Left lung (tissue), 4 donors: ENCODE measurements at regions not wholly inside any gene's neighbourhood (a gene's known extent, or its start where the extent isn't known, plus 50 kb on each side); places are given as distances from the start of the nearest gene placed in this dataset.
"Not testable (repeated sequence)": the region's sequence is repeated elsewhere in the genome, so short reads cannot be mapped to it uniquely, and the experiment has no call there.

Source experiments
- ATAC-seq: fragments of 200-7000 bp; cut with Tn5 transposase; one replicate; pipeline ENCODE4 v1.9.1; 2020; ENCODE audit warnings: moderate library complexity
- DNase-seq, 4 donors: peaks; one replicate each; pipeline ENCODE4 v3.0.0-alpha.2; 2013 to 2020
- H3K27ac ChIP-seq, 2 donors: fragments of 200-600 bp; sonication (generic) in 1 of 2; one replicate each; pipeline versions ENCODE4 v1.5.0 to v1.8.0; 2020 to 2021
- H3K27me3 ChIP-seq, 2 donors: fragments of 200-600 bp; sonication (generic) in 1 of 2; one replicate each; pipeline versions ENCODE4 v1.5.0 to v1.8.0; 2020 to 2021
- H3K36me3 ChIP-seq, 2 donors: fragments of 200-600 bp; sonication (generic) in 1 of 2; one replicate each; pipeline versions ENCODE4 v1.5.0 to v1.8.0; 2020 to 2021
- H3K4me1 ChIP-seq, 2 donors: fragments of 200-600 bp; one replicate each; pipeline ENCODE4 v1.8.0; 2021
- H3K4me3 ChIP-seq, 2 donors: fragments of 200-600 bp; sonication (generic) in 1 of 2; one replicate each; pipeline versions ENCODE4 v1.5.0 to v1.8.0; 2020 to 2021; ENCODE audit warnings: mild to moderate bottlenecking in 1 of 2
- H3K9me3 ChIP-seq, 2 donors: fragments of 200-600 bp; sonication (generic) in 1 of 2; one replicate each; pipeline versions ENCODE4 v1.5.0 to v1.8.0; 2020 to 2021
- CTCF ChIP-seq, 2 donors: fragments of 200-600 bp; sonication (generic) in 1 of 2; IDR thresholded peaks; one replicate each; pipeline versions ENCODE4 v1.5.0 to v1.8.0; 2021; ENCODE audit warnings: antibody characterized with exemption in 2 of 2
- intact Hi-C, 2 donors: fragments of 100-400 bp; cut with DNase I; formaldehyde crosslinking; loops; one replicate each; pipeline versions ENCODE4 v1.11.2 to v1.14.2; 2022
- donor health status: DM: no; HTN: yes; CAD: no.
- donor health status: DM: no; HTN: no; CAD: no.

DNA sequence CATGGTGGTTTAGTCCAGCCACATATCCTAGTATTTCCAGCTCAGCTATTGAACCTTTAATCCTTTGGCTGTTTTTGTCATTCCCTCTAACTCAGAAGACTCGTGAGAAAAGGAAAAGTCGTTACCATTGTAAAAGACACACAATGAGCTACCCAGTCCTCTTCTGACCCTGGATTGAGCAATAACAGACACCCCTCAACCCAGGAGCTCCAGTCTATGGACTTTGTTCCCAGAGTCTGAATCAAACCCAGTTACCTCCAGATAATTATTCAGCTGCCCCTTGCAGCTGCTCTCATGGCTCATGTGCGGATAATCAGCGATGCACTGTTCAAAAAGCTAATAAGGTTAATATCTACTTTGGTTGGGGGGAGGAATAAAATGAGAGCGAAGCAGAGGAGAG, 402.4 kb downstream of the BTG1 start:
- Histone ChIP-seq H3K9me3 (peaks cover 0 to 2% of the 10 kb centered on the region in 2 donors), H3K4me1 (no peaks in the 10 kb centered on the region), H3K27ac (no peak overlapping the region), H3K4me3 (no peak overlapping the region), H3K36me3 (no peaks in the 10 kb centered on the region), H3K27me3 (no peaks in the 10 kb centered on the region)
- TF ChIP-seq CTCF (IDR thresholded peaks at IDR 0.05) = no peak
- DNase-seq (no peak), ATAC-seq (no peak)
- intact Hi-C loops = no loop called here

- Histone ChIP-seq H3K4me1 (no peaks in the 10 kb centered on the region), H3K36me3 (no peaks in the 10 kb centered on the region), H3K4me3 (no peak overlapping the region), H3K9me3 (peaks cover 0 to 2% of the 10 kb centered on the region in 2 donors), H3K27ac (no peak overlapping the region), H3K27me3 (no peaks in the 10 kb centered on the region)
- TF ChIP-seq CTCF (IDR thresholded peaks at IDR 0.05) = no peak
- ATAC-seq = no peak
- intact Hi-C loops = no loop called here
- no peak for DNase-seq
Observed at GRCh38 chr12:91741932-91742331, 403.7 kb downstream of the BTG1 start.

DNA sequence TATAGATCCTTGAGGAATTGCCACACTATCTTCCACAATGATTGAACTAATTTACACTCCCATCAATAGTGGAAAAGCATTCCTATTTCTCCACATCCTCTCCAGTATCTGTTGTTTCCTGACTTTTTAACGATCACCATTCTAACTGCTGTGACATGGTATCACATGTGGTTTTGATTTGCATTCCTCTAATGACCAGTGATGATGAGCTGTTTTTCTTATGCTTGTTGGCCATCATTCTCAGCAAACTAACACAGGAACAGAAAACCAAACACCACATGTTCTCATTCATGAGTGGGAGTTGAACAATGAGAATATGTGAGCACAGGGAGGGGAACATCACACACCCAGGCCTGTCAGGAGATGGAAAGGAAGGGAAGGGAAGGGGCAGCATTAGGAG, 411.8 kb downstream of the BTG1 start:
- H3K4me1 ChIP-seq, H3K9me3 ChIP-seq, H3K27me3 ChIP-seq, ATAC-seq, H3K27ac ChIP-seq, DNase-seq, H3K36me3 ChIP-seq, intact Hi-C loops, H3K4me3 ChIP-seq: not testable (repeated sequence)

DNA sequence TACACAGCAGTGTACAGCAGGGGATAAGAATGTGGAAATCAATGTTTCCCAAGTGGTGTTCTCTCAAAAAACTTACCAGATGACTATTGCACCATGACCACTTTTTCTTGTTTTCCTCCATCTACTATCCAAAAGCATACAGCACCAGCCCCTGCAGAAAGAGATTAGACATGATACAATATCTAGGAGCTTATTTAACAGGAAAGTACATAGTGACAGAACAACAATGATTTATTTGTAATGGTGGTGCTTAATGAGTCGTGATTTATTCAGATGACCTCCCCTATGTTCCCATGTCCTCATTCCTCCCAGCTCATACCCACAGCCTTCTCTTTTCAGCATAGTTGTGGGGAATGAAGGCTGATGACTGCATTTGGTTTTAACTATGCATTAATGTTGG, 413.6 kb downstream of the BTG1 start:
- no peak overlapping the region for H3K4me3 ChIP-seq
- no peak for TF ChIP-seq CTCF (IDR thresholded peaks at IDR 0.05)
- no peaks in the 10 kb centered on the region for H3K36me3 ChIP-seq
- peaks cover 0 to 5% of the 10 kb centered on the region in 2 donors for H3K9me3 ChIP-seq
- no peaks in the 10 kb centered on the region for H3K4me1 ChIP-seq
- no peak overlapping the region for H3K27ac ChIP-seq
- no peak for ATAC-seq
- H3K27me3 ChIP-seq = no peaks in the 10 kb centered on the region
- no peak for DNase-seq
- intact Hi-C loops = no loop called here

- Histone ChIP-seq H3K27ac (no peak overlapping the region), H3K9me3 (peaks cover 0 to 5% of the 10 kb centered on the region in 2 donors), H3K27me3 (no peaks in the 10 kb centered on the region), H3K4me1 (no peaks in the 10 kb centered on the region), H3K4me3 (no peak overlapping the region), H3K36me3 (no peaks in the 10 kb centered on the region)
- ATAC-seq = no peak
- TF ChIP-seq CTCF (IDR thresholded peaks at IDR 0.05) = no peak
- intact Hi-C loops = no loop called here
- no peak for DNase-seq
Observed at GRCh38 chr12:91729543-91729942, 416.1 kb downstream of the BTG1 start.

DNA sequence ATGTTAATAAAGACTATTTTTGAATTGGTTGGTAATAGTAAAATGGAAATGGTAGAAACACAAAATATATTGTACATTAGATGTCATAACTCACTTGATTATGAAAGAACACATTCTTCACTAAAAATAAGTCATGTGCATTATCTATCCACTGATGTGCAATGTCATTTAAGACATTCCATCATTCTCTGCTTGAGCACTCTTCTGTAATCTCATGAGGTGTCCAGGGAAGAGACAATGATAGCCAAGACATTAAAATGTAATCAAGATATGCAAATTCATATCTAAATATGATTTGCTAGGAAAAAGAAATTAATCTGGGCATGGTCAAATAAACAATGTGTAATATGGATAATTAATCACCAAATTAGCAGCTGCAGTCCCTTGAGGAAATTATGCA, 422.5 kb downstream of the BTG1 start:
- Histone ChIP-seq H3K4me3 (no peak overlapping the region), H3K9me3 (no peaks in the 10 kb centered on the region), H3K4me1 (no peaks in the 10 kb centered on the region), H3K27ac (no peak overlapping the region), H3K27me3 (no peaks in the 10 kb centered on the region), H3K36me3 (no peaks in the 10 kb centered on the region)
- TF ChIP-seq CTCF (IDR thresholded peaks at IDR 0.05) = no peak
- ATAC-seq = no peak
- DNase-seq = no peak
- intact Hi-C loops = no loop called here
